Trophoblast cell (in vitro differentiated cells and primary cell): ENCODE measurements at regions not wholly inside any gene's neighbourhood (a gene's known extent, or its start where the extent isn't known, plus 50 kb on each side); places are given as distances from the start of the nearest gene placed in this dataset.

ENCODE experiments used
- DNase-seq, 2 donors: peaks; one replicate each; pipeline ENCODE4 v3.0.0-alpha.2; 2016
- H2AFZ ChIP-seq: 2 replicates; pipeline ENCODE4 v1.6.1; 2013; ENCODE audit warnings: low read length, moderate library complexity, mild to moderate bottlenecking; ENCODE audit not compliant: insufficient read depth, poor library complexity
- H2AK5ac ChIP-seq: 2 replicates; pipeline ENCODE4 v1.6.1; 2013; ENCODE audit warnings: mild to moderate bottlenecking, low read length
- H2BK120ac ChIP-seq: 2 replicates; pipeline ENCODE4 v1.6.1; 2013; ENCODE audit warnings: low read length, mild to moderate bottlenecking, moderate library complexity; ENCODE audit not compliant: insufficient read depth, poor library complexity
- H2BK12ac ChIP-seq: 2 replicates; pipeline ENCODE4 v1.6.1; 2013; ENCODE audit warnings: mild to moderate bottlenecking, low read length, moderate library complexity
- H2BK5ac ChIP-seq: 2 replicates; pipeline ENCODE4 v1.6.1; 2013; ENCODE audit warnings: low read length, low read depth, moderate library complexity, mild to moderate bottlenecking; ENCODE audit not compliant: poor library complexity
- H3K14ac ChIP-seq: 2 replicates; pipeline ENCODE4 v1.6.1; 2013; ENCODE audit warnings: mild to moderate bottlenecking, low read length
- H3K18ac ChIP-seq: 2 replicates; pipeline ENCODE4 v1.6.1; 2013; ENCODE audit warnings: mild to moderate bottlenecking, low read length
- H3K23ac ChIP-seq: 2 replicates; pipeline ENCODE4 v1.6.1; 2013; ENCODE audit warnings: low read length
- H3K27ac ChIP-seq: 2 replicates; pipeline ENCODE4 v1.5.1; 2013; ENCODE audit warnings: low read depth, mild to moderate bottlenecking, inconsistent platforms, low read length, moderate library complexity
- H3K27me3 ChIP-seq: 2 replicates; pipeline ENCODE4 v1.6.1; 2013; ENCODE audit warnings: inconsistent platforms, mild to moderate bottlenecking, low read length, moderate library complexity; ENCODE audit not compliant: insufficient read depth
- H3K36me3 ChIP-seq, 2 experiments: 1 replicate in 1 of 2; 2 replicates in 1 of 2; pipeline ENCODE4 v1.6.1; 2013; ENCODE audit warnings: low read length in 2 of 2, mild to moderate bottlenecking in 2 of 2, moderate library complexity in 1 of 2; ENCODE audit not compliant: insufficient read depth in 2 of 2, control insufficient read depth in 1 of 2
- H3K4ac ChIP-seq: 2 replicates; pipeline ENCODE4 v1.6.1; 2013; ENCODE audit warnings: low read depth, mild to moderate bottlenecking, low read length, moderate library complexity
- H3K4me1 ChIP-seq, 2 experiments: 1 replicate in 1 of 2; 2 replicates in 1 of 2; pipeline ENCODE4 v1.6.1; 2013; ENCODE audit warnings: low read length in 2 of 2, mild to moderate bottlenecking in 2 of 2, moderate library complexity in 1 of 2; ENCODE audit not compliant: insufficient read depth in 2 of 2, control insufficient read depth in 1 of 2
- H3K4me2 ChIP-seq: 2 replicates; pipeline ENCODE4 v1.6.1; 2013; ENCODE audit warnings: inconsistent platforms, mild to moderate bottlenecking, low read length, moderate library complexity
- H3K4me3 ChIP-seq: 2 replicates; pipeline ENCODE4 v1.5.1; 2013; ENCODE audit warnings: mild to moderate bottlenecking, low read depth, low read length, inconsistent platforms
- H3K79me1 ChIP-seq: one replicate; pipeline ENCODE4 v1.6.1; 2013; ENCODE audit warnings: low read length
- H3K79me2 ChIP-seq: 2 replicates; pipeline ENCODE4 v1.6.1; 2013; ENCODE audit warnings: low read length, mild to moderate bottlenecking; ENCODE audit not compliant: control insufficient read depth, insufficient read depth, poor library complexity
- H3K9ac ChIP-seq: 2 replicates; pipeline ENCODE4 v1.6.1; 2013; ENCODE audit warnings: mild to moderate bottlenecking, low read length
- H3K9me3 ChIP-seq: 2 replicates; pipeline ENCODE4 v1.6.1; 2013; ENCODE audit warnings: low read depth, mild to moderate bottlenecking, control low read depth, inconsistent platforms, low read length; ENCODE audit not compliant: insufficient read depth
- H4K12ac ChIP-seq: 2 replicates; pipeline ENCODE4 v1.6.1; 2013; ENCODE audit warnings: low read depth, mild to moderate bottlenecking, low read length, moderate library complexity
- H4K8ac ChIP-seq: 2 replicates; pipeline ENCODE4 v1.6.1; 2013; ENCODE audit warnings: low read depth, mild to moderate bottlenecking, low read length, moderate library complexity
- H4K91ac ChIP-seq: one replicate; pipeline ENCODE4 v1.6.1; 2013; ENCODE audit warnings: low read depth, mild to moderate bottlenecking, low read length, moderate library complexity
- WGBS: extraction: QIAGEN DNeasy Blood & Tissue Kit; methylation state at CpG from one replicate; pipeline ENCODE4 v1.1.7; 2013; ENCODE audit warnings: missing lambda C conversion rate; ENCODE audit not compliant: insufficient read length, insufficient coverage; ENCODE audit errors: extremely low coverage; 5-methylcytosine and 5-hydroxymethylcytosine counted together

GRCh38 chr11:127649071-127649470 is 648.5 kb upstream of the KIRREL3 start:
- Histone ChIP-seq H4K8ac (no peak overlapping the region), H3K4ac (no peak overlapping the region), H3K79me2 (no peaks in the 10 kb centered on the region), H3K18ac (no peak overlapping the region), H3K14ac (no peak overlapping the region), H2BK120ac (no peak overlapping the region), H3K27me3 (no peaks in the 10 kb centered on the region), H2AFZ (no peak overlapping the region), H2BK12ac (no peak overlapping the region), H4K91ac (no peak overlapping the region), H2BK5ac (no peak overlapping the region), H3K4me1 (no peaks in the 10 kb centered on the region), H2AK5ac (no peak overlapping the region), H3K9me3 (no peaks in the 10 kb centered on the region), H3K36me3 (no peaks in the 10 kb centered on the region), H3K4me3 (no peak overlapping the region), H3K4me2 (no peak overlapping the region), H3K27ac (no peak overlapping the region), H3K23ac (no peak overlapping the region), H3K9ac (no peak overlapping the region), H3K79me1 (no peaks in the 10 kb centered on the region), H4K12ac (no peak overlapping the region)
- DNase-seq: no peak
- WGBS: no CpG with 5 or more reads among the region's 2 CpGs

GRCh38 chr11:127648583-127648982 is 648.0 kb upstream of the KIRREL3 start:
- H2BK12ac ChIP-seq: no peak overlapping the region
- H3K9me3 ChIP-seq: no peaks in the 10 kb centered on the region
- H4K91ac ChIP-seq: no peak overlapping the region
- H3K14ac ChIP-seq: no peak overlapping the region
- no peaks in the 10 kb centered on the region for H3K79me2 ChIP-seq
- no peaks in the 10 kb centered on the region for H3K36me3 ChIP-seq
- H3K4me3 ChIP-seq: no peak overlapping the region
- H3K27me3 ChIP-seq: no peaks in the 10 kb centered on the region
- H3K23ac ChIP-seq: no peak overlapping the region
- H2BK5ac ChIP-seq: no peak overlapping the region
- H2BK120ac ChIP-seq: no peak overlapping the region
- H2AFZ ChIP-seq: no peak overlapping the region
- H3K4me2 ChIP-seq: no peak overlapping the region
- H3K4ac ChIP-seq: no peak overlapping the region
- no peak overlapping the region for H3K27ac ChIP-seq
- H3K79me1 ChIP-seq: no peaks in the 10 kb centered on the region
- no peak overlapping the region for H3K9ac ChIP-seq
- no peak overlapping the region for H4K8ac ChIP-seq
- H3K4me1 ChIP-seq: no peaks in the 10 kb centered on the region
- no peak overlapping the region for H3K18ac ChIP-seq
- no peak overlapping the region for H2AK5ac ChIP-seq
- H4K12ac ChIP-seq: no peak overlapping the region
- DNase-seq: no peak

DNA sequence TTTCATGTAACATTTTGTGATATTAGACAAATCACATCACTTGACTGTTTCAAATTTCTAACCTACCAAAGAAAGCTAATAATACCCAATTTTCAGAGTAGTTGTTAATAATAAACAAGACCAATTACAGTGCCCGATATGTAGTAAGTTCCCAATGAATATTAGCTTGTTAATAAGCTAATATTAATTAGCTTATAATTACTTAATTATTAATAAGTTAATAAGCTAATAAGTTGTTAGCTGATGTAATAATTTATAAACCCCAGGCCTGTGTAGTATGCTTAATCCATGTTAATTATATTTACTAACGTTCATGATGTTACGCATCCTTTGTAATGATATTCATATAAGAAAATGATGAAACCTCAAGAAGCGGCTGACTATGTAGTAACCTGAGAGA is 643.8 kb upstream of the KIRREL3 start:
- Histone ChIP-seq H2BK12ac (no peak overlapping the region), H2AK5ac (no peak overlapping the region), H3K27ac (no peak overlapping the region), H4K91ac (no peak overlapping the region), H3K4me2 (no peak overlapping the region), H3K23ac (no peak overlapping the region), H3K9me3 (no peaks in the 10 kb centered on the region), H2BK120ac (no peak overlapping the region), H3K9ac (no peak overlapping the region), H3K4ac (no peak overlapping the region), H3K36me3 (no peaks in the 10 kb centered on the region), H3K18ac (no peak overlapping the region), H3K14ac (no peak overlapping the region), H2BK5ac (no peak overlapping the region), H4K12ac (no peak overlapping the region), H3K79me2 (no peaks in the 10 kb centered on the region), H3K4me3 (no peak overlapping the region), H2AFZ (no peak overlapping the region), H3K79me1 (no peaks in the 10 kb centered on the region), H3K4me1 (no peaks in the 10 kb centered on the region), H3K27me3 (no peaks in the 10 kb centered on the region), H4K8ac (no peak overlapping the region)
- DNase-seq: no peak
- no CpG with 5 or more reads among the region's 4 CpGs for WGBS

- no peak overlapping the region for H3K27ac ChIP-seq
- H4K12ac ChIP-seq: no peak overlapping the region
- H3K79me2 ChIP-seq: no peaks in the 10 kb centered on the region
- H4K91ac ChIP-seq: no peak overlapping the region
- H4K8ac ChIP-seq: no peak overlapping the region
- no peak overlapping the region for H3K9ac ChIP-seq
- no CpG with 5 or more reads among the region's 5 CpGs for WGBS
- H3K23ac ChIP-seq: no peak overlapping the region
- H3K79me1 ChIP-seq: no peaks in the 10 kb centered on the region
- H3K4me2 ChIP-seq: no peak overlapping the region
- no peak overlapping the region for H3K4me3 ChIP-seq
- no peak overlapping the region for H3K4ac ChIP-seq
- H3K9me3 ChIP-seq: no peaks in the 10 kb centered on the region
- H2BK120ac ChIP-seq: no peak overlapping the region
- no peak overlapping the region for H2BK5ac ChIP-seq
- no peaks in the 10 kb centered on the region for H3K27me3 ChIP-seq
- no peak overlapping the region for H2AFZ ChIP-seq
- H3K14ac ChIP-seq: no peak overlapping the region
- H3K18ac ChIP-seq: no peak overlapping the region
- H3K36me3 ChIP-seq: no peaks in the 10 kb centered on the region
- H2BK12ac ChIP-seq: no peak overlapping the region
- no peak for DNase-seq
- no peaks in the 10 kb centered on the region for H3K4me1 ChIP-seq
- H2AK5ac ChIP-seq: no peak overlapping the region
Measured at GRCh38 chr11:127643268-127644058, 642.9 kb upstream of the KIRREL3 start.
